ENCODE measurements at regions not wholly inside any gene's neighbourhood (a gene's known extent, or its start where the extent isn't known, plus 50 kb on each side); places are given as distances from the start of the nearest gene placed in this dataset.
"Not testable (repeated sequence)": the region's sequence is repeated elsewhere in the genome, so short reads cannot be mapped to it uniquely, and the experiment has no call there.

GRCh38 chr14:43399289-43399688 lies 1107.8 kb downstream of the FSCB start (continued):
- no peak for TF ChIP-seq REST (IDR thresholded peaks at IDR 0.05; ENCODE audit: unreplicated experiment)
- TF ChIP-seq JUNB (IDR thresholded peaks at IDR 0.05; ENCODE audit: unreplicated experiment) = no peak
- no peak for TF ChIP-seq POLR2AphosphoS5 (IDR thresholded peaks at IDR 0.05; ENCODE audit: low read depth)
- no peak for TF ChIP-seq EZH2 (IDR thresholded peaks at IDR 0.05; ENCODE audit: low read depth, unreplicated experiment)

GRCh38 chr14:43370565-43370896 lies 1136.6 kb downstream of the FSCB start:
- not testable (repeated sequence) for H3K36me3 Mint-ChIP-seq (ENCODE audit: low read depth); H3K79me2 ChIP-seq (replicated peaks; ENCODE audit: insufficient read depth); H3K27ac ChIP-seq (ENCODE audit: low read depth); H3K4me2 ChIP-seq; H3K27ac Mint-ChIP-seq; H3K36me3 ChIP-seq (ENCODE audit: insufficient read depth); H3K4me3 ChIP-seq; H3K9me2 ChIP-seq (ENCODE audit: insufficient read depth); ATAC-seq; H3K4me1 ChIP-seq (ENCODE audit: insufficient read depth); H3K4me3 Mint-ChIP-seq; H3K27me3 ChIP-seq (ENCODE audit: insufficient read depth); H3F3A ChIP-seq (replicated peaks; ENCODE audit: low read depth); H4K20me1 ChIP-seq (replicated peaks; ENCODE audit: insufficient read depth); H3K4me1 Mint-ChIP-seq; H3K27me3 Mint-ChIP-seq (ENCODE audit: insufficient read depth, low read depth, poor library complexity)
- H2AFZ ChIP-seq = peak overlapping the region; percentile 91; the same call in 1 of the 2 replicates
- DNase-seq (ENCODE audit: low spot score) = peak; percentile 4
- H3K9me3 Mint-ChIP-seq = peaks cover 12% of the 10 kb centered on the region; the same call in 2 of the 3 replicates

- H3K9me2 ChIP-seq (ENCODE audit: insufficient read depth) = no peaks in the 10 kb centered on the region; the same call in 1 of the 2 replicates
- peaks cover 6% of the 10 kb centered on the region; the same call in 1 of the 3 replicates for H3K36me3 Mint-ChIP-seq (ENCODE audit: low read depth)
- H3K9me3 Mint-ChIP-seq = peaks cover 12% of the 10 kb centered on the region; the same call in 2 of the 3 replicates
- no peak overlapping the region for H3K27ac ChIP-seq (ENCODE audit: low read depth)
- H3K27me3 ChIP-seq (ENCODE audit: insufficient read depth) = no peaks in the 10 kb centered on the region
- no peaks in the 10 kb centered on the region for H3K4me1 ChIP-seq (ENCODE audit: insufficient read depth)
- H3K4me1 Mint-ChIP-seq = no peaks in the 10 kb centered on the region
- H3K36me3 ChIP-seq (ENCODE audit: insufficient read depth) = no peaks in the 10 kb centered on the region
- no peak overlapping the region for H3K4me3 ChIP-seq
- no peaks in the 10 kb centered on the region for H3K79me2 ChIP-seq (replicated peaks; ENCODE audit: insufficient read depth)
- H3K27me3 Mint-ChIP-seq (ENCODE audit: insufficient read depth, low read depth, poor library complexity) = no peaks in the 10 kb centered on the region
- no peaks in the 10 kb centered on the region for H4K20me1 ChIP-seq (replicated peaks; ENCODE audit: insufficient read depth)
- no peak for DNase-seq (ENCODE audit: low spot score)
- no peak for ATAC-seq
- H3K27ac Mint-ChIP-seq = no peak overlapping the region
- no peaks in the 10 kb centered on the region for H3F3A ChIP-seq (replicated peaks; ENCODE audit: low read depth)
- no peak overlapping the region for H3K4me3 Mint-ChIP-seq
- H3K4me2 ChIP-seq = no peak overlapping the region
- H2AFZ ChIP-seq = peak overlapping the region; percentile 91; the same call in 1 of the 2 replicates
- TF ChIP-seq POLR2AphosphoS5 (IDR thresholded peaks at IDR 0.05; ENCODE audit: low read depth) (no peak), EZH2phosphoT487 (IDR thresholded peaks at IDR 0.05; ENCODE audit: unreplicated experiment) (no peak), JUNB (IDR thresholded peaks at IDR 0.05; ENCODE audit: unreplicated experiment) (no peak), ZNF114 (CRISPR knock-in tag; IDR thresholded peaks at IDR 0.05) (no peak), ZNF331 (CRISPR knock-in tag; IDR thresholded peaks at IDR 0.05; ENCODE audit: low read depth) (no peak), CTCF (conservative IDR thresholded peaks at IDR 0.05; ENCODE audit: low read depth in 2 of 2) (no peak), ETS1 (IDR thresholded peaks at IDR 0.05) (no peak), CREB1 (CRISPR knock-in tag; IDR thresholded peaks at IDR 0.05; ENCODE audit: low read depth) (no peak)
These were observed 1137.1 kb downstream of the FSCB start for GRCh38 chr14:43369710-43370564.

Data from GM23338 (cell line).